ENCODE measurements at regions not wholly inside any gene's neighbourhood (a gene's known extent, or its start where the extent isn't known, plus 50 kb on each side); places are given as distances from the start of the nearest gene placed in this dataset.
A peak's percentile ranks its signal among the peaks of the same experiment; 100 is the strongest.

DNA sequence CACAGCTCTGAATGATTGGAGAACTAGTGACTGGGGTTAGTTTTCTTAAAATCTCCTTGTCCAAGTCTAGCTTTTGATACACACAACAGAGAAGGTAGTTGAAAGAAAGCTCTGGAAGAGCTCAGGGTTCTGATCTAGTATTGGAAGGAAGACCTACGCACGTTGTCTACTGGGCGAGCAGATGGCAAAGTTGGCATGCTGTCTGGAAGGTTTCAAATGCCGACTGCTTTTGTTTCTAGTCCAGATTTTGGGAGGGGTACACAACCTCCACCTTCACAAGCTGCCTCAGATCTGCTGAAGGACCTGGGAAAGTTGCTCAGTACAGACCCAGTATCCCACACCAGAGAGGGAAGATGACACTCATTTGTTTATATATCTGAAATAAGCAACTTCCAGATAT, 507.3 kb downstream of the RNF144A start:
- Histone ChIP-seq H3K4ac (ENCODE audit: low read depth in 1 of 2, low read length in 2 of 2) (no peak overlapping the region), H4K91ac (ENCODE audit: low read length) (no peak overlapping the region), H3K9ac (ENCODE audit: low read length) (no peak overlapping the region), H2AFZ (ENCODE audit: low read depth, low read length) (no peak overlapping the region), H3K36me3 (ENCODE audit: control insufficient read depth in 1 of 2, insufficient read depth in 2 of 2, low read depth in 1 of 2, low read length in 2 of 2) (no peaks in the 10 kb centered on the region), H2BK12ac (ENCODE audit: low read length in 2 of 2) (no peak overlapping the region), H2AK5ac (ENCODE audit: low read length, severe bottlenecking) (no peak overlapping the region), H3K4me1 (ENCODE audit: control insufficient read depth, insufficient read depth, low read depth, low read length) (no peaks in the 10 kb centered on the region), H3K27ac (ENCODE audit: low read length, poor library complexity, severe bottlenecking) (no peak overlapping the region), H3K27me3 (ENCODE audit: control insufficient read depth in 1 of 2, insufficient read depth in 1 of 2, low read length in 2 of 2) (peaks cover 26 to 31% of the 10 kb centered on the region in 2 experiments), H3K9me3 (ENCODE audit: control insufficient read depth, low read length) (no peaks in the 10 kb centered on the region), H3K14ac (ENCODE audit: low read length in 2 of 2) (no peak overlapping the region), H2BK5ac (ENCODE audit: low read depth, low read length, poor library complexity, severe bottlenecking) (no peak overlapping the region), H2BK120ac (ENCODE audit: low read depth, low read length) (no peak overlapping the region), H3K18ac (ENCODE audit: low read depth in 1 of 2, low read length in 2 of 2) (no peak overlapping the region), H3K79me1 (replicated peaks; ENCODE audit: low read length, poor library complexity, severe bottlenecking) (no peaks in the 10 kb centered on the region), H4K8ac (ENCODE audit: low read length) (no peak overlapping the region), H3K4me2 (ENCODE audit: low read length, poor library complexity, severe bottlenecking) (no peak overlapping the region), H2BK15ac (ENCODE audit: low read depth, poor library complexity, severe bottlenecking) (no peak overlapping the region), H3K4me3 (ENCODE audit: insufficient read depth in 1 of 2, low read depth in 1 of 2, low read length in 2 of 2) (no peak overlapping the region), H3K23ac (ENCODE audit: low read length in 2 of 2) (no peak overlapping the region)
- DNase-seq: no peak
- WGBS: 81% methylated on average over 3 of the region's 4 CpGs

DNA sequence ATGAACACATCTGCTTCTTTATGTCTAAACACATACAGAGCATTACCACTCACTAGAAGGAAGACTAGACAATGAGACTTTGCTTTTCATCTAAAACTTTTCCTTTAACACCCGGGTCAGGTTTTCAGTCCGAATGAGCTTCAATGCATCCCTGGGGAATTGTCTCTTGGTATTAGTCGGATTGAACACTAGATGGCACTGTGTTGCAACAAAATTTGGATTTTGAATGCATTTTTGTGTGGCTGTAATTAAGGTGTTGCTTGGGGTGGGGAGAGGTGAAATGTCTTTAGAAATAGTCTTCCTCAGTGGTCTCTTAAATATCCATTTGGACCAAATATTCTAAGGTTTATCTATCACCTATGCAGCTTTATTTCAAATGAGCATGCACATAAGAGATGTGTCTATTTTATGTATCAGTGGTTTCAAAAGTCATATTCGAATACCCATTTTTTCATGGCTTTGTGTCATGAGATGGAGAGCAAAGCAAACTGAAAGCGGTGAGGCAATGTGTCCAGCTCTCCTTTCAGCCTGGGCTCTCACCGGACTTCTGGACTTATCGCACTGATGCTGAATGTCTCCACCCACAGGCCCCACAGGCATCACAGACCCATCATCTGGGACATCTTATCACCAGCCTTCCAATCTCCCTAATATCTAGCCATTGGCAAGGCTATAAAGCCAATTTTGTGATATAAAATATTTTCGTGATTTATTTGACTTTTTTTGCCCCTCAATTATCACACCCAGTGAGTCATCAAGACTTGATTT, 510.3 kb downstream of the RNF144A start:
- Histone ChIP-seq H3K4ac (ENCODE audit: low read depth in 1 of 2, low read length in 2 of 2) (no peak overlapping the region), H4K91ac (ENCODE audit: low read length) (no peak overlapping the region), H3K27ac (ENCODE audit: low read length, poor library complexity, severe bottlenecking) (no peak overlapping the region), H3K27me3 (ENCODE audit: control insufficient read depth in 1 of 2, insufficient read depth in 1 of 2, low read length in 2 of 2) (peaks cover 29 to 36% of the 10 kb centered on the region in 2 experiments), H2BK12ac (ENCODE audit: low read length in 2 of 2) (no peak overlapping the region), H2BK15ac (ENCODE audit: low read depth, poor library complexity, severe bottlenecking) (no peak overlapping the region), H3K4me2 (ENCODE audit: low read length, poor library complexity, severe bottlenecking) (no peak overlapping the region), H2AFZ (ENCODE audit: low read depth, low read length) (no peak overlapping the region), H2AK5ac (ENCODE audit: low read length, severe bottlenecking) (no peak overlapping the region), H3K23ac (ENCODE audit: low read length in 2 of 2) (no peak overlapping the region), H2BK5ac (ENCODE audit: low read depth, low read length, poor library complexity, severe bottlenecking) (no peak overlapping the region), H3K9ac (ENCODE audit: low read length) (no peak overlapping the region), H3K4me1 (ENCODE audit: control insufficient read depth, insufficient read depth, low read depth, low read length) (peaks cover 8% of the 10 kb centered on the region), H3K18ac (ENCODE audit: low read depth in 1 of 2, low read length in 2 of 2) (no peak overlapping the region), H3K14ac (ENCODE audit: low read length in 2 of 2) (no peak overlapping the region), H3K9me3 (ENCODE audit: control insufficient read depth, low read length) (no peaks in the 10 kb centered on the region), H3K36me3 (ENCODE audit: control insufficient read depth in 1 of 2, insufficient read depth in 2 of 2, low read depth in 1 of 2, low read length in 2 of 2) (no peaks in the 10 kb centered on the region), H4K8ac (ENCODE audit: low read length) (no peak overlapping the region), H2BK120ac (ENCODE audit: low read depth, low read length) (no peak overlapping the region), H3K79me1 (replicated peaks; ENCODE audit: low read length, poor library complexity, severe bottlenecking) (no peaks in the 10 kb centered on the region), H3K4me3 (ENCODE audit: insufficient read depth in 1 of 2, low read depth in 1 of 2, low read length in 2 of 2) (no peak overlapping the region)
- peak; percentile 70 for DNase-seq
- 55% methylated on average over 7 of the region's 8 CpGs for WGBS

DNA sequence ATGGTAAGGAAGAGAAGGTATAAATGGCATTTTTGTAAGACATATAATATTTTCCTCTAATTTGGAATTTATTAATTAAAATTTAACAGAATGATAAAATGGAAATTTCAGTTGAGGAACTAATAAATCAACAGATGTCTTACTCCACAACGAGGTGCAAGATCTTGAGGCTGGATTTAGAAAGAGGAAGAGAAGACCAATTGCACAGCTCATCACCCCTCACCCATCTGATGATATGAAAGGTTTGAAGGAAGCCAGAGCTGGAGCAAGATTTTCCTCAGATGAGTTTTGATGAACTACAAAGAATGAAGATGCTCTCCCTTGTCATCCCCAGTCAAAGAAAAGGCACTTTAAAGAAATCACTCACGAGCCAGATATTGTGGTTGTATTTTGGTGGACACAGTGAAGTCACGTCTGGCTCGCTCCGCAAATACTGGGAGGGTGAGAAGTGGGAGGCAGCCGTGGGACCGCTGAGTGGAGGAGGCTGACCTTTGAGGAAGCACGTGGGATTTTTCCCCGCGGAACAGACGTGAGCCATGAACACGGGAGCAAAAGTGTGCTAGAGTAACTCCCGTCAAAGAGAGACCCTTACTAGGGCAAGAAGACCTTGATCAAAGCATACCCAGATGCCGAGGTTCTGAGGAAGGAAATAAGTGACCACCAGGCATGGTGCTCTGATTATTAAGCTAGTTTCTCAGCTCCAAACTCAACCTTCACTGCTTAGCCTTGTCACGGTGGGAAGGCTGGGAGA, 511.4 kb downstream of the RNF144A start:
- H3K14ac ChIP-seq (ENCODE audit: low read length in 2 of 2): no peak overlapping the region
- H3K9ac ChIP-seq (ENCODE audit: low read length): no peak overlapping the region
- no peak for DNase-seq
- no peak overlapping the region for H2BK120ac ChIP-seq (ENCODE audit: low read depth, low read length)
- H3K27ac ChIP-seq (ENCODE audit: low read length, poor library complexity, severe bottlenecking): no peak overlapping the region
- H2BK5ac ChIP-seq (ENCODE audit: low read depth, low read length, poor library complexity, severe bottlenecking): no peak overlapping the region
- peaks cover 9% of the 10 kb centered on the region for H3K9me3 ChIP-seq (ENCODE audit: control insufficient read depth, low read length)
- H3K79me1 ChIP-seq (replicated peaks; ENCODE audit: low read length, poor library complexity, severe bottlenecking): no peaks in the 10 kb centered on the region
- no peak overlapping the region for H4K8ac ChIP-seq (ENCODE audit: low read length)
- no peak overlapping the region for H3K4me2 ChIP-seq (ENCODE audit: low read length, poor library complexity, severe bottlenecking)
- H3K27me3 ChIP-seq (ENCODE audit: control insufficient read depth in 1 of 2, insufficient read depth in 1 of 2, low read length in 2 of 2): peaks cover 24 to 36% of the 10 kb centered on the region in 2 experiments
- H3K36me3 ChIP-seq (ENCODE audit: control insufficient read depth in 1 of 2, insufficient read depth in 2 of 2, low read depth in 1 of 2, low read length in 2 of 2): no peaks in the 10 kb centered on the region
- no peak overlapping the region for H4K91ac ChIP-seq (ENCODE audit: low read length)
- H2BK15ac ChIP-seq (ENCODE audit: low read depth, poor library complexity, severe bottlenecking): no peak overlapping the region
- no peak overlapping the region for H3K23ac ChIP-seq (ENCODE audit: low read length in 2 of 2)
- no peak overlapping the region for H2BK12ac ChIP-seq (ENCODE audit: low read length in 2 of 2)
- H2AFZ ChIP-seq (ENCODE audit: low read depth, low read length): no peak overlapping the region
- H3K4ac ChIP-seq (ENCODE audit: low read depth in 1 of 2, low read length in 2 of 2): no peak overlapping the region
- 91% methylated on average over 14 of the region's 15 CpGs for WGBS
- no peak overlapping the region for H2AK5ac ChIP-seq (ENCODE audit: low read length, severe bottlenecking)
- no peak overlapping the region for H3K18ac ChIP-seq (ENCODE audit: low read depth in 1 of 2, low read length in 2 of 2)
- H3K4me3 ChIP-seq (ENCODE audit: insufficient read depth in 1 of 2, low read depth in 1 of 2, low read length in 2 of 2): no peak overlapping the region
- H3K4me1 ChIP-seq (ENCODE audit: control insufficient read depth, insufficient read depth, low read depth, low read length): peaks cover 8% of the 10 kb centered on the region

DNA sequence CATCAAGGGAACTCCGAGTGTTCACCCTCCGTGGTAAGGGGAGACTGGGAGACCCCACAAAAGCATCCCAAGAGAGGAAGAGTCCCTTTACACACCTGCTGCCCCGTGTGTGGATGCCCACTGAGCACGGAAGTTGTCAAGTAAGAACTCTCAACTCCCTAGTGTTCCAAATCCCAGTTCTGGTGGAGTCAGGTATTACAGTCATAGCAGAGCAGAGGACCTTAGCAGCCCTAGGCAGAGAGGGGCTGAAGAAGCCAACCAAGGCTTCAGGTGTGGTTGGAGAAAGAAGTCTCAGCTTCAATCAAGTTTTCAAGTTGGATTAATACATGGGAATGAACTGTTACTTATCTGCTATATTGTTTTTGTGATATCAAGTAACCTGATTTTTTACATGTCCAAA, 512.5 kb downstream of the RNF144A start:
- Histone ChIP-seq H3K23ac (ENCODE audit: low read length in 2 of 2) (no peak overlapping the region), H3K4me2 (ENCODE audit: low read length, poor library complexity, severe bottlenecking) (no peak overlapping the region), H4K91ac (ENCODE audit: low read length) (no peak overlapping the region), H2BK12ac (ENCODE audit: low read length in 2 of 2) (no peak overlapping the region), H2BK15ac (ENCODE audit: low read depth, poor library complexity, severe bottlenecking) (no peak overlapping the region), H3K18ac (ENCODE audit: low read depth in 1 of 2, low read length in 2 of 2) (no peak overlapping the region), H3K27me3 (ENCODE audit: control insufficient read depth in 1 of 2, insufficient read depth in 1 of 2, low read length in 2 of 2) (peaks cover 30 to 33% of the 10 kb centered on the region in 2 experiments), H3K9me3 (ENCODE audit: control insufficient read depth, low read length) (peaks cover 12% of the 10 kb centered on the region), H3K14ac (ENCODE audit: low read length in 2 of 2) (no peak overlapping the region), H2AFZ (ENCODE audit: low read depth, low read length) (no peak overlapping the region), H2BK5ac (ENCODE audit: low read depth, low read length, poor library complexity, severe bottlenecking) (no peak overlapping the region), H3K4ac (ENCODE audit: low read depth in 1 of 2, low read length in 2 of 2) (no peak overlapping the region), H2BK120ac (ENCODE audit: low read depth, low read length) (no peak overlapping the region), H3K4me1 (ENCODE audit: control insufficient read depth, insufficient read depth, low read depth, low read length) (peaks cover 8% of the 10 kb centered on the region), H3K36me3 (ENCODE audit: control insufficient read depth in 1 of 2, insufficient read depth in 2 of 2, low read depth in 1 of 2, low read length in 2 of 2) (no peaks in the 10 kb centered on the region), H3K79me1 (replicated peaks; ENCODE audit: low read length, poor library complexity, severe bottlenecking) (no peaks in the 10 kb centered on the region), H2AK5ac (ENCODE audit: low read length, severe bottlenecking) (no peak overlapping the region), H4K8ac (ENCODE audit: low read length) (no peak overlapping the region), H3K9ac (ENCODE audit: low read length) (no peak overlapping the region), H3K4me3 (ENCODE audit: insufficient read depth in 1 of 2, low read depth in 1 of 2, low read length in 2 of 2) (no peak overlapping the region), H3K27ac (ENCODE audit: low read length, poor library complexity, severe bottlenecking) (no peak overlapping the region)
- WGBS: 78% methylated on average over 3 of the region's 4 CpGs
- DNase-seq: no peak

Data from mesenchymal stem cell (in vitro differentiated cells and primary cell).